H9 (cell line): ENCODE measurements at regions not wholly inside any gene's neighbourhood (a gene's known extent, or its start where the extent isn't known, plus 50 kb on each side); places are given as distances from the start of the nearest gene placed in this dataset.

Experiments
- DNase-seq: peaks from one replicate; pipeline ENCODE4 v3.0.0-alpha.2; 2017
- H2AFZ ChIP-seq: one replicate; pipeline ENCODE4 v1.6.1; 2013; ENCODE audit warnings: mild to moderate bottlenecking, low read length, control low read depth, moderate library complexity
- H2AK5ac ChIP-seq: 2 replicates; pipeline ENCODE4 v1.6.1; 2013; ENCODE audit warnings: low read length, control low read depth, mixed read lengths; ENCODE audit not compliant: insufficient read length
- H2BK120ac ChIP-seq: one replicate; pipeline ENCODE4 v1.6.1; 2013; ENCODE audit warnings: low read depth, mild to moderate bottlenecking, low read length, control low read depth, inconsistent platforms; ENCODE audit not compliant: poor library complexity, severe bottlenecking
- H2BK12ac ChIP-seq: 2 replicates; pipeline ENCODE4 v1.6.1; 2013; ENCODE audit warnings: low read length, control low read depth, mixed read lengths, low read depth; ENCODE audit not compliant: insufficient read length
- H2BK15ac ChIP-seq: 2 replicates; pipeline ENCODE4 v1.6.1; 2013; ENCODE audit warnings: low read depth, low read length, control low read depth
- H2BK20ac ChIP-seq: one replicate; pipeline ENCODE4 v1.6.1; 2013; ENCODE audit warnings: low read depth, mild to moderate bottlenecking, low read length, control low read depth, inconsistent platforms; ENCODE audit not compliant: poor library complexity, severe bottlenecking
- H2BK5ac ChIP-seq: 2 replicates; pipeline ENCODE4 v1.6.1; 2013; ENCODE audit warnings: low read length, control low read depth, mixed read lengths; ENCODE audit not compliant: insufficient read length
- H3K14ac ChIP-seq: 2 replicates; pipeline ENCODE4 v1.6.1; 2013; ENCODE audit warnings: low read length, control low read depth; ENCODE audit not compliant: insufficient read depth
- H3K18ac ChIP-seq: 2 replicates; pipeline ENCODE4 v1.6.1; 2013; ENCODE audit warnings: low read depth, mild to moderate bottlenecking, mixed read lengths, low read length, control low read depth; ENCODE audit not compliant: insufficient read length
- H3K23ac ChIP-seq: 2 replicates; pipeline ENCODE4 v1.6.1; 2013; ENCODE audit warnings: low read length, control low read depth, mixed read lengths, low read depth; ENCODE audit not compliant: insufficient read length
- H3K23me2 ChIP-seq: 2 replicates; pipeline ENCODE4 v1.6.1; 2013; ENCODE audit warnings: low read depth, mild to moderate bottlenecking, mixed read lengths, low read length, control low read depth; ENCODE audit not compliant: insufficient read length, poor library complexity, severe bottlenecking
- H3K27ac ChIP-seq: 2 replicates; pipeline ENCODE4 v1.5.1; 2013; ENCODE audit warnings: low read length, control low read depth, mixed read lengths, low read depth; ENCODE audit not compliant: insufficient read length
- H3K27me3 ChIP-seq: 2 replicates; pipeline ENCODE4 v1.6.1; 2013; ENCODE audit warnings: low read length, control low read depth, inconsistent platforms; ENCODE audit not compliant: insufficient read depth
- H3K4ac ChIP-seq: 2 replicates; pipeline ENCODE4 v1.6.1; 2013; ENCODE audit warnings: low read depth, mild to moderate bottlenecking, control low read depth, inconsistent platforms, low read length, moderate library complexity
- H3K4me1 ChIP-seq: 2 replicates; pipeline ENCODE4 v1.6.1; 2013; ENCODE audit warnings: low read length, control low read depth, inconsistent platforms; ENCODE audit not compliant: insufficient read depth
- H3K4me2 ChIP-seq: 2 replicates; pipeline ENCODE4 v1.6.1; 2013; ENCODE audit warnings: low read length, control low read depth, mixed read lengths; ENCODE audit not compliant: insufficient read length, insufficient read depth
- H3K56ac ChIP-seq: 2 replicates; pipeline ENCODE4 v1.6.1; 2013; ENCODE audit warnings: low read depth, mild to moderate bottlenecking, mixed read lengths, low read length, control low read depth; ENCODE audit not compliant: insufficient read length
- H3K79me1 ChIP-seq: 2 replicates; pipeline ENCODE4 v1.6.1; 2013; ENCODE audit warnings: low read depth, mild to moderate bottlenecking, moderate library complexity, low read length, control low read depth, inconsistent platforms; ENCODE audit not compliant: insufficient read depth, poor library complexity, severe bottlenecking
- H3K79me2 ChIP-seq: 2 replicates; pipeline ENCODE4 v1.6.1; 2013; ENCODE audit warnings: low read length, control low read depth, inconsistent platforms; ENCODE audit not compliant: insufficient read depth
- H3K9ac ChIP-seq: 2 replicates; pipeline ENCODE4 v1.6.1; 2013; ENCODE audit warnings: low read length, control low read depth, mixed read lengths; ENCODE audit not compliant: insufficient read length; ENCODE audit errors: extremely low read depth
- H3K9me3 ChIP-seq: one replicate; pipeline ENCODE4 v1.6.1; 2013; ENCODE audit warnings: low read depth, low read length, inconsistent platforms; ENCODE audit not compliant: control insufficient read depth
- H3T11ph ChIP-seq: one replicate; pipeline ENCODE4 v1.6.1; 2013; ENCODE audit warnings: mild to moderate bottlenecking, low read length, control low read depth, inconsistent platforms
- H4K20me1 ChIP-seq: one replicate; pipeline ENCODE4 v1.6.1; 2013; ENCODE audit not compliant: control insufficient read depth, insufficient read length, insufficient read depth
- H4K5ac ChIP-seq: 2 replicates; pipeline ENCODE4 v1.6.1; 2013; ENCODE audit warnings: low read depth, mild to moderate bottlenecking, mixed read lengths, low read length, control low read depth; ENCODE audit not compliant: insufficient read length
- H4K8ac ChIP-seq: replicated peaks from 2 replicates; pipeline ENCODE4 v1.6.1; 2013; ENCODE audit warnings: low read length, control low read depth, mixed read lengths, low read depth; ENCODE audit not compliant: insufficient read length
- H4K91ac ChIP-seq: 2 replicates; pipeline ENCODE4 v1.6.1; 2013; ENCODE audit warnings: low read depth, mild to moderate bottlenecking, moderate library complexity, mixed read lengths, low read length, control low read depth; ENCODE audit not compliant: insufficient read length
- H3K27ac Mint-ChIP-seq, 3 experiments: 2 replicates in 2 of 3; 3 replicates in 1 of 3; pipeline ENCODE4 v1.8.0; 2020 to 2021; ENCODE audit warnings: mixed read lengths in 3 of 3, mild to moderate bottlenecking in 1 of 3, moderate library complexity in 1 of 3
- H3K27me3 Mint-ChIP-seq: 2 replicates; pipeline ENCODE4 v1.8.0; 2021; ENCODE audit warnings: low read depth, mild to moderate bottlenecking, moderate library complexity, mixed read lengths
- H3K36me3 Mint-ChIP-seq, 3 experiments: 2 replicates in 2 of 3; 3 replicates in 1 of 3; pipeline ENCODE4 v1.8.0; 2020 to 2021; ENCODE audit warnings: low read depth in 3 of 3, mixed read lengths in 3 of 3; ENCODE audit not compliant: insufficient read depth in 1 of 3
- H3K4me1 Mint-ChIP-seq, 2 experiments: 2 replicates each; pipeline ENCODE4 v1.8.0; 2020; ENCODE audit warnings: mixed read lengths in 2 of 2
- H3K4me3 Mint-ChIP-seq, 2 experiments: 2 replicates in 1 of 2; 3 replicates in 1 of 2; pipeline ENCODE4 v1.8.0; 2020 to 2021; ENCODE audit warnings: mild to moderate bottlenecking in 2 of 2, mixed read lengths in 2 of 2, moderate library complexity in 1 of 2
- H3K9me3 Mint-ChIP-seq, 2 experiments: 2 replicates in 1 of 2; 3 replicates in 1 of 2; pipeline ENCODE4 v1.8.0; 2020; ENCODE audit warnings: mild to moderate bottlenecking in 2 of 2, mixed read lengths in 2 of 2, moderate library complexity in 1 of 2
- CTCF ChIP-seq: fragments of 200-600 bp; sonication (generic); conservative IDR thresholded peaks from 3 replicates; pipeline ENCODE4 v1.8.0; 2021; ENCODE audit warnings: antibody characterized with exemption, mild to moderate bottlenecking
- WGBS: extraction: QIAGEN DNeasy Blood & Tissue Kit; methylation state at CpG from one replicate; pipeline ENCODE4 v1.1.7; 2013; ENCODE audit warnings: missing lambda C conversion rate, low lambda C conversion rate, mixed read lengths; ENCODE audit not compliant: insufficient read length; ENCODE audit errors: extremely low coverage; 5-methylcytosine and 5-hydroxymethylcytosine counted together

GRCh38 chr15:54850101-54850500 is 346.6 kb downstream of the RSL24D1 start:
- H3K27ac ChIP-seq, result no peak overlapping the region
- peaks cover 2% of the 10 kb centered on the region for H3K27me3 Mint-ChIP-seq
- H3K23ac ChIP-seq, result no peak overlapping the region
- H2BK5ac ChIP-seq, result no peak overlapping the region
- no peak overlapping the region for H2AK5ac ChIP-seq
- H3K27me3 ChIP-seq, result no peaks in the 10 kb centered on the region
- H2AFZ ChIP-seq, result no peak overlapping the region
- no peak overlapping the region for H4K91ac ChIP-seq
- no peaks in the 10 kb centered on the region for H3K23me2 ChIP-seq
- no peak overlapping the region for H3T11ph ChIP-seq
- no peak overlapping the region for H2BK120ac ChIP-seq
- H2BK15ac ChIP-seq, result no peak overlapping the region
- no peak overlapping the region for H2BK20ac ChIP-seq
- H2BK12ac ChIP-seq, result no peak overlapping the region
- no peaks in the 10 kb centered on the region for H4K20me1 ChIP-seq
- H3K79me2 ChIP-seq, result no peaks in the 10 kb centered on the region
- no peak overlapping the region for H4K8ac ChIP-seq
- TF ChIP-seq CTCF, result no peak
- 100% methylated on average over 1 of the region's 4 CpGs for WGBS
- H3K18ac ChIP-seq, result no peak overlapping the region
- no peaks in the 10 kb centered on the region for H3K4me1 Mint-ChIP-seq
- no peak overlapping the region for H3K56ac ChIP-seq
- H3K9me3 Mint-ChIP-seq, result peaks cover 17 to 26% of the 10 kb centered on the region in 2 experiments
- no peaks in the 10 kb centered on the region for H3K4me1 ChIP-seq
- no peaks in the 10 kb centered on the region for H3K79me1 ChIP-seq
- DNase-seq, result no peak
- H3K9ac ChIP-seq, result no peak overlapping the region
- no peak overlapping the region for H3K27ac Mint-ChIP-seq
- H3K9me3 ChIP-seq, result no peaks in the 10 kb centered on the region
- no peak overlapping the region; a peak in 1 of 5 replicates for H3K4me3 Mint-ChIP-seq
- no peak overlapping the region for H3K4ac ChIP-seq
- H3K4me2 ChIP-seq, result no peak overlapping the region
- no peak overlapping the region for H3K14ac ChIP-seq
- H3K36me3 Mint-ChIP-seq, result peaks cover 2 to 10% (median 3%) of the 10 kb centered on the region in 3 experiments; a peak in 4 of 7 replicates
- no peak overlapping the region for H4K5ac ChIP-seq
